ENCODE measurements at regions not wholly inside any gene's neighbourhood (a gene's known extent, or its start where the extent isn't known, plus 50 kb on each side); places are given as distances from the start of the nearest gene placed in this dataset.

DNA sequence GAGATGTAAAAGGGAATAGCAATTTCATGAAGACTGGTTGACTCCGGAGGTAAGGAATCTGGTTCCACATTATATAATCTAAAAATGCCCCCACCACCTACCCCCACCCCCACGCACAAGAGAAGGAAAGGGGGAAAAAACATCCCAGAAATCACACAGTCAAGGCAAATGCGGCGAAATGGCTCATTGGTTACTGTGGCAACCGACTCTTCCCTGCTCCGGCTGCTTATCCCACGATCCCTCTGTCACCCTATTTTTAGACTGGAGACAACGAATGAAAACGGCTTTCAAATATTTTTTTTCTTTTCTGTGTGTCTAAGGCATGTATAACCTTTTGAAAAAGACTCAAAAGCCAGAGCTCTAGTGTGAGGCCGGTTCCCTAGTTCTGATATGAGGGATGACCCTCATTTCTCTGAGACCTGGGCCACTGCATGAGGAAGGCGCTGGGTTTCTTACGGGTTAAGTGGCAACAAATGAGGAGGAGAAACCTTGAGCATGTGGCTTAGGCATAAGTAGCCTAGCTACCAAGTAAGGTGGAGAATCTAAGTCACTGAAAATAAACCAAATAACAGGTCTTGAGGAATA is 148.3 kb upstream of the GRIN2B start:
- no peak for TF ChIP-seq EZH2 (IDR thresholded peaks at IDR 0.05; ENCODE audit: insufficient read depth, low read length)
- TF ChIP-seq, protein P1, sequence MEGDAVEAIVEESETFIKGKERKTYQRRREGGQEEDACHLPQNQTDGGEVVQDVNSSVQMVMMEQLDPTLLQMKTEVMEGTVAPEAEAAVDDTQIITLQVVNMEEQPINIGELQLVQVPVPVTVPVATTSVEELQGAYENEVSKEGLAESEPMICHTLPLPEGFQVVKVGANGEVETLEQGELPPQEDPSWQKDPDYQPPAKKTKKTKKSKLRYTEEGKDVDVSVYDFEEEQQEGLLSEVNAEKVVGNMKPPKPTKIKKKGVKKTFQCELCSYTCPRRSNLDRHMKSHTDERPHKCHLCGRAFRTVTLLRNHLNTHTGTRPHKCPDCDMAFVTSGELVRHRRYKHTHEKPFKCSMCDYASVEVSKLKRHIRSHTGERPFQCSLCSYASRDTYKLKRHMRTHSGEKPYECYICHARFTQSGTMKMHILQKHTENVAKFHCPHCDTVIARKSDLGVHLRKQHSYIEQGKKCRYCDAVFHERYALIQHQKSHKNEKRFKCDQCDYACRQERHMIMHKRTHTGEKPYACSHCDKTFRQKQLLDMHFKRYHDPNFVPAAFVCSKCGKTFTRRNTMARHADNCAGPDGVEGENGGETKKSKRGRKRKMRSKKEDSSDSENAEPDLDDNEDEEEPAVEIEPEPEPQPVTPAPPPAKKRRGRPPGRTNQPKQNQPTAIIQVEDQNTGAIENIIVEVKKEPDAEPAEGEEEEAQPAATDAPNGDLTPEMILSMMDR (IDR thresholded peaks at IDR 0.05; ENCODE audit: insufficient read depth, low read depth, low read length): no peak
